GM12878 (cell line): ENCODE measurements at regions not wholly inside any gene's neighbourhood (a gene's known extent, or its start where the extent isn't known, plus 50 kb on each side); places are given as distances from the start of the nearest gene placed in this dataset.

Experiments
- ATAC-seq: fragments of 200-7000 bp; cut with Tn5 transposase; 3 replicates; pipeline ENCODE4 v1.9.1; 2020; ENCODE audit warnings: mild to moderate bottlenecking, moderate library complexity
- BruUV-seq: library from RNA; stranded (reverse); fragments of 400-500 nt; replicated peaks from 2 replicates; lab custom pipeline; 2021; lab: Mats Ljungman, UMichigan
- CTCF ChIA-PET: fragments of 300-600 bp; sonication (Branson Sonifier 250); formaldehyde crosslinking; extraction: SDS; loops from one replicate; lab custom pipeline; 2021; ENCODE audit warnings: inconsistent platforms; lab: Yijun Ruan, JAX
- POLR2A ChIA-PET: fragments of 350-600 bp; formaldehyde crosslinking; extraction: SDS; loops from one replicate; lab custom pipeline; 2021; ENCODE audit warnings: inconsistent platforms; lab: Charles Lee
- RAD21 ChIA-PET: fragments of 300-600 bp; sonication (Branson Sonifier 250); formaldehyde crosslinking; loops from one replicate; lab custom pipeline; 2023; ENCODE audit warnings: antibody characterized with exemption; ENCODE audit not compliant: unreplicated experiment; lab: Charles Lee
- SMC1A ChIA-PET: fragments of 300-600 bp; sonication (Branson Sonifier 250); formaldehyde crosslinking; loops from one replicate; lab custom pipeline; 2023; ENCODE audit not compliant: unreplicated experiment, uncharacterized antibody; lab: Charles Lee
- DNase-seq: peaks from one replicate; pipeline ENCODE4 v3.0.0-alpha.2; 2011; ENCODE audit warnings: low read depth, low spot score
- FAIRE-seq: peaks from 3 replicates; lab custom pipeline; 2011; peaks lifted over from hg19 to GRCh38; lab: Jason Lieb, UNC
- H2AFZ ChIP-seq: 2 replicates; pipeline ENCODE4 v1.6.0; 2011; ENCODE audit warnings: low read depth, low read length, control low read depth; ENCODE audit not compliant: control insufficient read depth
- H3K27ac ChIP-seq: 2 replicates; pipeline ENCODE4 v1.5.1; 2011; ENCODE audit warnings: control low read depth; ENCODE audit not compliant: control insufficient read depth, insufficient read depth
- H3K27me3 ChIP-seq, 2 experiments: replicated peaks in 1 of 2; 2 replicates each; pipeline versions ENCODE4 v1.6.0 to v1.6.1; 2011; ENCODE audit warnings: low read length in 1 of 2; ENCODE audit not compliant: control insufficient read depth in 2 of 2, insufficient read depth in 2 of 2
- H3K36me3 ChIP-seq, 2 experiments: 2 replicates each; pipeline ENCODE4 v1.5.1; 2011; ENCODE audit warnings: low read length in 1 of 2; ENCODE audit not compliant: control insufficient read depth in 2 of 2, insufficient read depth in 2 of 2
- H3K4me1 ChIP-seq: 2 replicates; pipeline ENCODE4 v1.6.1; 2011; ENCODE audit warnings: mild to moderate bottlenecking, low read length, moderate library complexity, mixed read lengths; ENCODE audit not compliant: control insufficient read depth, insufficient read depth
- H3K4me2 ChIP-seq: 2 replicates; pipeline ENCODE4 v1.6.0; 2011; ENCODE audit warnings: control low read depth; ENCODE audit not compliant: control insufficient read depth, insufficient read depth
- H3K4me3 ChIP-seq: fragments of 200-600 bp; sonication (generic); 2 replicates; pipeline ENCODE4 v1.5.1; 2016
- H3K79me2 ChIP-seq: 2 replicates; pipeline ENCODE4 v1.6.0; 2011; ENCODE audit warnings: low read length; ENCODE audit not compliant: control insufficient read depth, insufficient read depth
- H3K9ac ChIP-seq: 2 replicates; pipeline ENCODE4 v1.8.0; 2011; ENCODE audit warnings: low read length, control low read depth, mixed read lengths; ENCODE audit not compliant: control insufficient read depth, insufficient read depth
- H3K9me3 ChIP-seq: replicated peaks from 3 replicates; pipeline ENCODE4 v1.5.1; 2011; ENCODE audit warnings: mild to moderate bottlenecking, low read length; ENCODE audit not compliant: control insufficient read depth, insufficient read depth
- H4K20me1 ChIP-seq: 2 replicates; pipeline ENCODE4 v1.6.0; 2011; ENCODE audit not compliant: control insufficient read depth, insufficient read depth
- ASH2L ChIP-seq: fragments of 300-600, 200-600 bp; sonication (generic); IDR thresholded peaks from 2 replicates; pipeline ENCODE4 v1.6.1; 2017; ENCODE audit warnings: low read depth, mild to moderate bottlenecking, borderline replicate concordance
- CBX3 ChIP-seq: fragments of 200-600 bp; sonication (generic); IDR thresholded peaks from 2 replicates; pipeline ENCODE4 v1.6.1; 2016; ENCODE audit warnings: low read depth, borderline replicate concordance
- E2F8 ChIP-seq: fragments of 450-650 bp; IDR thresholded peaks from 2 replicates; pipeline ENCODE4 v1.6.1; 2018; ENCODE audit warnings: mild to moderate bottlenecking, low read depth, moderate library complexity; ENCODE audit not compliant: partially characterized antibody
- FOXK2 ChIP-seq: fragments of 450-650 bp; IDR thresholded peaks from 2 replicates; pipeline ENCODE4 v1.6.1; 2017; ENCODE audit warnings: mild to moderate bottlenecking, moderate library complexity
- HDGF ChIP-seq: fragments of 450-650 bp; IDR thresholded peaks from 2 replicates; pipeline ENCODE4 v1.6.1; 2016; ENCODE audit warnings: antibody characterized with exemption
- IRF5 ChIP-seq: fragments of 450-650 bp; IDR thresholded peaks from 2 replicates; pipeline ENCODE4 v1.6.1; 2017; ENCODE audit warnings: borderline replicate concordance
- JUNB ChIP-seq: IDR thresholded peaks from 2 replicates; pipeline ENCODE4 v1.6.1; 2016; ENCODE audit warnings: antibody characterized with exemption, mild to moderate bottlenecking
- KAT2A ChIP-seq: conservative IDR thresholded peaks from 2 replicates; pipeline ENCODE4 v1.6.1; 2011; ENCODE audit warnings: low read depth, low read length; ENCODE audit not compliant: control insufficient read depth
- MAX ChIP-seq: IDR thresholded peaks from 2 replicates; pipeline ENCODE4 v1.6.1; 2012; ENCODE audit warnings: low read depth, low read length, improper control_type of control experiment
- MEF2A ChIP-seq: IDR thresholded peaks from 2 replicates; pipeline ENCODE4 v1.6.1; 2011; ENCODE audit warnings: low read depth, mild to moderate bottlenecking, low read length, moderate library complexity; ENCODE audit not compliant: insufficient read depth
- NR2F1 ChIP-seq: fragments of 450-650 bp; conservative IDR thresholded peaks from 2 replicates; pipeline ENCODE4 v1.6.1; 2017; ENCODE audit warnings: mild to moderate bottlenecking
- SMARCA5 ChIP-seq: fragments of 450-650 bp; IDR thresholded peaks from 2 replicates; pipeline ENCODE4 v1.6.1; 2017; ENCODE audit warnings: mild to moderate bottlenecking
- USF1 ChIP-seq: IDR thresholded peaks from 2 replicates; pipeline ENCODE4 v1.6.1; 2011; ENCODE audit warnings: borderline replicate concordance, low read depth, mild to moderate bottlenecking, moderate library complexity, mixed read lengths, low read length; ENCODE audit not compliant: insufficient read depth; ENCODE audit errors: extremely low read length
- ZBTB11 ChIP-seq: fragments of 450-650 bp; formaldehyde crosslinking; IDR thresholded peaks from 2 replicates; pipeline ENCODE4 v1.5.0; 2022; ENCODE audit warnings: mild to moderate bottlenecking, missing genetic modification characterization
- ZSCAN29 ChIP-seq: fragments of 450-650 bp; IDR thresholded peaks from 2 replicates; pipeline ENCODE4 v1.6.1; 2017; ENCODE audit warnings: mild to moderate bottlenecking, moderate library complexity
- WGBS: methylation state at CpG from one replicate; pipeline ENCODE4 v1.1.6; 2016; ENCODE audit warnings: low lambda C conversion rate; ENCODE audit not compliant: insufficient replicate concordance, insufficient coverage; ENCODE audit errors: missing lambda C conversion rate; 5-methylcytosine and 5-hydroxymethylcytosine counted together
- in situ Hi-C: fragments of 300-500 bp; cut with MboI; formaldehyde crosslinking; loops from 9 replicates; pipeline ENCODE4 v1.14.3; 2018; ENCODE audit warnings: mixed read lengths
- intact Hi-C: fragments of 100-400 bp; cut with micrococcal nuclease; formaldehyde crosslinking; loops from one replicate; pipeline ENCODE4 v1.14.2; 2022; ENCODE audit not compliant: unreplicated experiment

GRCh38 chr2:129892360-129892759, 87.1 kb upstream of the RAB6C start:
- no peak for DNase-seq
- intact Hi-C loops (no loop called here), in situ Hi-C loops (no loop called here)
- Histone ChIP-seq H2AFZ (no peak overlapping the region), H3K9me3 (no peaks in the 10 kb centered on the region), H3K27me3 (no peaks in the 10 kb centered on the region), H4K20me1 (no peaks in the 10 kb centered on the region), H3K9ac (no peak overlapping the region), H3K36me3 (no peaks in the 10 kb centered on the region), H3K27ac (no peak overlapping the region), H3K79me2 (no peaks in the 10 kb centered on the region), H3K4me1 (no peaks in the 10 kb centered on the region), H3K4me3 (no peak overlapping the region), H3K4me2 (no peak overlapping the region)
- ChIA-PET SMC1A (no interaction called here), CTCF (no interaction called here), RAD21 (no interaction called here), POLR2A (no interaction called here)
- 19% methylated on average over 8 of the region's 9 CpGs for WGBS
- BruUV-seq = no TSS peak
- FAIRE-seq = no peak
- ATAC-seq = no peak
- no peak for TF ChIP-seq E2F8
- no peak for TF ChIP-seq IRF5
- TF ChIP-seq USF1 = no peak
- TF ChIP-seq KAT2A = no peak
- no peak for TF ChIP-seq MAX
- TF ChIP-seq MEF2A = no peak
- TF ChIP-seq CBX3 = no peak
- TF ChIP-seq FOXK2 = no peak
- no peak for TF ChIP-seq JUNB
- TF ChIP-seq NR2F1 = no peak
- no peak for TF ChIP-seq ZBTB11 (CRISPR knock-in tag)
- TF ChIP-seq ASH2L = no peak
- TF ChIP-seq ZSCAN29 = no peak
- TF ChIP-seq SMARCA5 = no peak
- TF ChIP-seq HDGF = no peak
